ENCODE measurements at regions not wholly inside any gene's neighbourhood (a gene's known extent, or its start where the extent isn't known, plus 50 kb on each side); places are given as distances from the start of the nearest gene placed in this dataset.
"Not testable (repeated sequence)": the region's sequence is repeated elsewhere in the genome, so short reads cannot be mapped to it uniquely, and the experiment has no call there.

GRCh38 chr1:185393815-185394214 lies 76.8 kb upstream of the IVNS1ABP start:
- TF ChIP-seq, protein P1, sequence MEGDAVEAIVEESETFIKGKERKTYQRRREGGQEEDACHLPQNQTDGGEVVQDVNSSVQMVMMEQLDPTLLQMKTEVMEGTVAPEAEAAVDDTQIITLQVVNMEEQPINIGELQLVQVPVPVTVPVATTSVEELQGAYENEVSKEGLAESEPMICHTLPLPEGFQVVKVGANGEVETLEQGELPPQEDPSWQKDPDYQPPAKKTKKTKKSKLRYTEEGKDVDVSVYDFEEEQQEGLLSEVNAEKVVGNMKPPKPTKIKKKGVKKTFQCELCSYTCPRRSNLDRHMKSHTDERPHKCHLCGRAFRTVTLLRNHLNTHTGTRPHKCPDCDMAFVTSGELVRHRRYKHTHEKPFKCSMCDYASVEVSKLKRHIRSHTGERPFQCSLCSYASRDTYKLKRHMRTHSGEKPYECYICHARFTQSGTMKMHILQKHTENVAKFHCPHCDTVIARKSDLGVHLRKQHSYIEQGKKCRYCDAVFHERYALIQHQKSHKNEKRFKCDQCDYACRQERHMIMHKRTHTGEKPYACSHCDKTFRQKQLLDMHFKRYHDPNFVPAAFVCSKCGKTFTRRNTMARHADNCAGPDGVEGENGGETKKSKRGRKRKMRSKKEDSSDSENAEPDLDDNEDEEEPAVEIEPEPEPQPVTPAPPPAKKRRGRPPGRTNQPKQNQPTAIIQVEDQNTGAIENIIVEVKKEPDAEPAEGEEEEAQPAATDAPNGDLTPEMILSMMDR (conservative IDR thresholded peaks at IDR 0.05) = no peak
- H3K27ac ChIP-seq = peak overlapping the region; percentile 26; the same call in 1 of the 2 replicates

GRCh38 chr1:185393205-185393604 lies 76.2 kb upstream of the IVNS1ABP start:
- TF ChIP-seq, protein P1 (conservative IDR thresholded peaks at IDR 0.05) = no peak
- H3K27ac ChIP-seq = peak overlapping the region; percentile 26; the same call in 1 of the 2 replicates

GRCh38 chr1:185388815-185389214 lies 71.8 kb upstream of the IVNS1ABP start:
- TF ChIP-seq, protein P1 (conservative IDR thresholded peaks at IDR 0.05) = no peak
- no peak overlapping the region for H3K27ac ChIP-seq

DNA sequence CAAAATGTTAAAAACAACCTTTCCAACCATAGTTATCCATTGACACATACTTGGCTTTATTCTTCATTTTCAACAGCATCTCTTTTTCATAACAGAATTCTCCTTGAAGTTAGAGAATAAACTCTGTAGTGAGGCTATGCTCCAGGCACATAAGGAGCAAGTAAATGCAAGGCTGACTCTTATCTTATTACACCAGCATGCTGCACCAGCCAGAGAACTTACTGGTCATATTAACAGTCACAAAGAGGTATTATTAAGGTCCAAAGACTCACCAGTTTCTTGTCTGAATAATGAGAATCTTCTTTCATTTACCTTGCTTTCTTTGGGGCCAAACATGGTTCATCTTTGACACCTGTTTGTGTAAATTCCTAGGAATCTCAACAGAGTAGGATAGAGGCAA lies 71.3 kb upstream of the IVNS1ABP start:
- H3K27ac ChIP-seq = no peak overlapping the region
- TF ChIP-seq, protein P1 (conservative IDR thresholded peaks at IDR 0.05) = no peak

GRCh38 chr1:185385991-185386390 lies 68.9 kb upstream of the IVNS1ABP start:
- TF ChIP-seq, protein P1 (conservative IDR thresholded peaks at IDR 0.05) = no peak
- H3K27ac ChIP-seq = no peak overlapping the region

DNA sequence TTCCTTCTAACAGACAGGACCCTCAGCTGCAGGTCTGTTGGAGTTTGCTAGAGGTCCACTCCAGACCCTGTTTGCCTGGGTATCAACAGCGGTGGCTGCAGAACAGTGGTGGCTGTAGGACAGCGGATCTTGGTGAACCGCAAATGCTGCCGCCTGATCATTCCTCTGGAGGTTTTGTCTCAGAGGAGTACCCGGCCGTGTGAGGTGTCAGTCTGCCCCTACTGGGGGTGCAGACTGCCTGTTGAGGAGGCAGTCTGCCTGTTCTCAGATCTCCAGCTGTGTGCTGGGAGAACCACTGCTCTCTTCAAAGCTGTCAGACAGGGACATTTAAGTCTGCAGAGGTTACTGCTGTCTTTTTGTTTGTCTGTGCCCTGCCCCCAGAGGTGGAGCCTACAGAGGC lies 66.8 kb upstream of the IVNS1ABP start:
- not testable (repeated sequence) for H3K27ac ChIP-seq

GRCh38 chr1:185377831-185378230 lies 60.8 kb upstream of the IVNS1ABP start:
- H3K27ac ChIP-seq = no peak overlapping the region
- TF ChIP-seq, protein P1 (conservative IDR thresholded peaks at IDR 0.05) = no peak

GRCh38 chr1:185376840-185377635 lies 60.0 kb upstream of the IVNS1ABP start:
- TF ChIP-seq, protein P1 (conservative IDR thresholded peaks at IDR 0.05) = no peak
- no peak overlapping the region for H3K27ac ChIP-seq
